Astrocyte (in vitro differentiated cells and primary cell): ENCODE measurements at regions not wholly inside any gene's neighbourhood (a gene's known extent, or its start where the extent isn't known, plus 50 kb on each side); places are given as distances from the start of the nearest gene placed in this dataset.

ENCODE experiments used
- EZH2 ChIP-seq: IDR thresholded peaks from 2 replicates; pipeline ENCODE4 v1.6.1; 2012; ENCODE audit warnings: mild to moderate bottlenecking, low read length, inconsistent platforms; ENCODE audit not compliant: insufficient read depth
- TF ChIP-seq, protein P1 (sequence below): IDR thresholded peaks from 2 replicates; pipeline ENCODE4 v1.5.1; 2011; ENCODE audit warnings: low read depth, mild to moderate bottlenecking, inconsistent platforms, low read length, moderate library complexity; ENCODE audit not compliant: insufficient read depth

DNA sequence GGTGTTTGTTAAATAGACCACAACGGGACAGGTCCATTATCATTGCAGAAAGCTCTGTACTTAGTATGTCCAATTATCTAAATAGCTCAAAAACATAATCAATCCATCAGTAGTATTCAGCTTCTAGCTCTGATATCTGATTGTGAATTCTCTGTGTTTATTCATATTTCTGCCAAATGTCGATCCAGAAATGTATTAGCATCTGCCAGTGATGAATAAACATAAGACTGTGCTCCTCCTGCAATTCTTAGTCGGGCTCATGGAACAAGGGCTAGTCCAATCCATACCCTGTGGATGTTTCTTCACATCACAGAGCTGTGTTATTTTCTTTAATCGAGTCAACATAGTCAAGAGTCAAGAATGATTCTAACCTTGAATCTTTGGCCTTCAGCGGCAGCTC lies 1612.1 kb upstream of the WWC1 start:
- TF ChIP-seq, protein P1, sequence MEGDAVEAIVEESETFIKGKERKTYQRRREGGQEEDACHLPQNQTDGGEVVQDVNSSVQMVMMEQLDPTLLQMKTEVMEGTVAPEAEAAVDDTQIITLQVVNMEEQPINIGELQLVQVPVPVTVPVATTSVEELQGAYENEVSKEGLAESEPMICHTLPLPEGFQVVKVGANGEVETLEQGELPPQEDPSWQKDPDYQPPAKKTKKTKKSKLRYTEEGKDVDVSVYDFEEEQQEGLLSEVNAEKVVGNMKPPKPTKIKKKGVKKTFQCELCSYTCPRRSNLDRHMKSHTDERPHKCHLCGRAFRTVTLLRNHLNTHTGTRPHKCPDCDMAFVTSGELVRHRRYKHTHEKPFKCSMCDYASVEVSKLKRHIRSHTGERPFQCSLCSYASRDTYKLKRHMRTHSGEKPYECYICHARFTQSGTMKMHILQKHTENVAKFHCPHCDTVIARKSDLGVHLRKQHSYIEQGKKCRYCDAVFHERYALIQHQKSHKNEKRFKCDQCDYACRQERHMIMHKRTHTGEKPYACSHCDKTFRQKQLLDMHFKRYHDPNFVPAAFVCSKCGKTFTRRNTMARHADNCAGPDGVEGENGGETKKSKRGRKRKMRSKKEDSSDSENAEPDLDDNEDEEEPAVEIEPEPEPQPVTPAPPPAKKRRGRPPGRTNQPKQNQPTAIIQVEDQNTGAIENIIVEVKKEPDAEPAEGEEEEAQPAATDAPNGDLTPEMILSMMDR: no peak
- TF ChIP-seq EZH2: no peak
